Naive thymus-derived CD8-positive, alpha-beta T cell (primary cell): ENCODE measurements at regions not wholly inside any gene's neighbourhood (a gene's known extent, or its start where the extent isn't known, plus 50 kb on each side); places are given as distances from the start of the nearest gene placed in this dataset.

Experiments used
- ATAC-seq, 2 donors: fragments of 150-1000 bp; cut with Tn5 transposase in 1 of 2; sonication (Bioruptor Pico), chemical (Tn5 transposase) in 1 of 2; 1 replicate in 1 of 2; 2 replicates in 1 of 2; pipeline ENCODE4 v1.10.0; 2021; ENCODE audit warnings: mild to moderate bottlenecking in 2 of 2, moderate library complexity in 2 of 2
- POLR2A ChIA-PET: fragments of 350-600 bp; sonication (Branson Sonifier 250); formaldehyde crosslinking; loops from one replicate; lab custom pipeline; 2021; ENCODE audit warnings: antibody characterized with exemption; lab: Charles Lee
- DNase-seq, 10 donors: peaks; one replicate each; pipeline versions ENCODE4 v3.0.0 to v3.0.0-alpha.2; 2020 to 2022
- H3K27ac Mint-ChIP-seq, 10 donors: one replicate each; pipeline ENCODE4 v1.8.0; 2020 to 2022; ENCODE audit warnings: mild to moderate bottlenecking in 10 of 10, mixed read lengths in 10 of 10, moderate library complexity in 4 of 10, inconsistent platforms in 1 of 10
- H3K27me3 Mint-ChIP-seq, 5 donors: one replicate each; pipeline ENCODE4 v1.8.0; 2021 to 2022; ENCODE audit warnings: mixed read lengths in 5 of 5
- H3K36me3 Mint-ChIP-seq, 3 donors: one replicate each; pipeline ENCODE4 v1.8.0; 2020 to 2022; ENCODE audit warnings: mixed read lengths in 3 of 3, mild to moderate bottlenecking in 2 of 3, inconsistent platforms in 1 of 3
- H3K4me1 Mint-ChIP-seq, 4 donors: one replicate each; pipeline ENCODE4 v1.8.0; 2021 to 2022; ENCODE audit warnings: mixed read lengths in 4 of 4
- H3K4me3 Mint-ChIP-seq, 10 donors: one replicate each; pipeline ENCODE4 v1.8.0; 2020 to 2022; ENCODE audit warnings: mild to moderate bottlenecking in 10 of 10, mixed read lengths in 10 of 10, moderate library complexity in 6 of 10, inconsistent platforms in 1 of 10
- H3K9me3 Mint-ChIP-seq, 9 donors: one replicate each; pipeline ENCODE4 v1.8.0; 2020 to 2022; ENCODE audit warnings: mixed read lengths in 9 of 9, mild to moderate bottlenecking in 3 of 9, inconsistent platforms in 1 of 9, moderate library complexity in 1 of 9

DNA sequence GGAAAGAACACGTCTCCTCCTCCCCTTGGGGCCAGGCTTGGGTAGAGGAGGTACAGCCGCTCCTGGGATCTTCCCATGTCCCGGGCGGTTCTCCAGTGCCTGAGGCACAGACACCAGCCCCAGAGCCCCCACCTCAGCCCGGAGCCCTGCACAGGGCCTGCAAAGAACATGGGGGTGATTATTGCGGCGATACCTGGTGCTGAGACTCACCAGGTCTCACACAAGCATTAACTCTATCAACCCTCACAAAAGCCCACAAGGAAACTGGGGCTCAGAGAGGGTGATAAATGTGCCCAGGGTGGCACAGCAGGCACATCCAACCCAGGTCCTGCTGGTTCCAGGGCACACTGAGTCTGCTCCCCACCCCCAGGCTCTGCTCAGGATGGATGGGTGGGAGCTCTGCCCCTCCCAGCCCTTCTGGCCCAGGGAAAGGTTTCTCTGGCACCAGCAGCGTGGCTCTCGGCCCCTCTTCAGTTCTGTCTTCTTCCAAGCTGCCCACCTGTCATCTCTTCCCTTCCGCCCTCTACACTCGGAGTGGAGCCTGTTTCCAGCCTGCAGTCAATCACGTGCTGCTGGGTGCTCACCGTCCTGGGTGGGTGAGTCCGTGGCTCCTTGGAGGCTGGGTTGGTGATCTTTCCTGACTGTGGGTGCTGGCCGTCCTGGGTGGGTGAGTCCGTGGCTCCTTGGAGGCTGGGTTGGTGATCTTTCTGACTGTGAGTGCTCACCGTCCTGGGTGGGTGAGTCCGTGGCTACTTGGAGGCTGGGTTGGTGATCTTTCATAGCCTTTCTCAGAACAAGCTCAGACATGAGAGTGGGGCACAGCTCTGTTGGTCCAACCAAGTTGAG lies 53.6 kb upstream of the AJAP1 start:
- H3K9me3 Mint-ChIP-seq: no peaks in the 10 kb centered on the region
- no peaks in the 10 kb centered on the region for H3K36me3 Mint-ChIP-seq
- no peak overlapping the region for H3K4me3 Mint-ChIP-seq
- H3K4me1 Mint-ChIP-seq: peaks cover 0 to 4% (median 0%) of the 10 kb centered on the region in 4 donors
- ATAC-seq (no peak), DNase-seq (no peak)
- peaks cover 10 to 38% (median 22%) of the 10 kb centered on the region in 5 donors for H3K27me3 Mint-ChIP-seq
- POLR2A ChIA-PET: no interaction called here
- H3K27ac Mint-ChIP-seq: no peak overlapping the region

DNA sequence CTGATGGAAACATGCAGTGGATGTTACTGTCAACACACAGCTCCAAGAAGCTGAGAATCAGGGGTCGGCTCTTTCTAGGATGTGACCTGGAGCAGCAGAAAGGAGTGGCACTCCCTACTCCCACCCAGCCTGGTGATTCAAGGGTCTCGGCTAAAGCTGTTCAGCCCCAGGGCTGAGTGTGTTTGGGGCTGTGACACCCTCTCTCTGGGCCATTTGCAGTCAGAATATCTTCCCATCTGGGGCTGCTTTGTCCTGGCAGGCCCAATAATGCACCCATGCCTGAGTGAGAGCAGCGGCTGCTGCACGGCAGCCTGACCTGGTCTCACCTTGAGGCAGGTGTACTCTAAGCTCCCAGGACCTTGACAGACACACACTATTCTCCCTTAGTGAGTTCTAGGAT lies 52.5 kb upstream of the AJAP1 start:
- Mint-ChIP-seq H3K36me3 (no peaks in the 10 kb centered on the region), H3K27ac (no peak overlapping the region), H3K4me1 (peaks cover 0 to 10% (median 0%) of the 10 kb centered on the region in 4 donors), H3K9me3 (no peaks in the 10 kb centered on the region), H3K4me3 (no peak overlapping the region), H3K27me3 (peaks cover 15 to 49% (median 32%) of the 10 kb centered on the region in 5 donors)
- DNase-seq: no peak
- POLR2A ChIA-PET: no interaction called here
- no peak for ATAC-seq

DNA sequence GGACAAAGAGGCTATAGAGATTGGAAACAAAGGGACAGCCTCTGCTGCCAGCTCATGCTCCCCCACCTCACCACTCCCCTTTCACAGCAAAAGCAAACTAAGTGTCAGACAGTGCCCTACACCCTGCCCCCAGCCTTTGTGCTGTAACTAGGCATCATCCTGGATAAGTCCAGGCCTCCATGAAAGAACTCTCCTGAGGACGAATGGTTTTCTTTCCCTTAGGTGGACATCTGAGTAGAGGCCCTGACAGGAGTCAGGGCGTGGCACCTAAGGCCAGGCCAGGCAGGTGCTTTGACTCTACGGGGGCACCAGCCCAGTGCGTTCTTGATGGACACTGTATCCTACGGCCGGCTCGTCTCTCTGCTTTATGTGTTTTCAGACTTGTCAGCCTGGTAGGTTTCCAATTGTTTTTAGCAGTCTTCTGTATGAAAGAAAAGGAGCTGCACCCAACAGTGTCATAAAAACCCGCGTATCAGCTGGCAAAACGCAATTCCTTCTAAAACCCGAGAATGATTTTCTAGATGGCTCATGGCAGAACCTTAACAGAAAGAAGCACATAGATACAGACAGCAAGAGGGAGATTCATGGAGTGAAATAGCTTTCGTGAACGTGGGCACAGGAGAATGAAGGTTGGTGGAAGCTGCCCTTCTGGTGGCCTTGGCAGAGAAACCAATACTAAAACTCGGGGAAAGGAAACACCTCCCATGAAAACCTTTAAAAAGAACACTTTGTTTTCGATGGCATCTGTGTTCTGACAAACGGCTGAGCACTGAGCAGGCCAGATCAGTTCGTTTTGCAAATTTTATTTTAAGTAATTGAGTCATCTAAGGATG lies 51.7 kb upstream of the AJAP1 start:
- Mint-ChIP-seq H3K9me3 (no peaks in the 10 kb centered on the region), H3K27ac (no peak overlapping the region), H3K27me3 (peaks cover 15 to 55% (median 37%) of the 10 kb centered on the region in 5 donors), H3K36me3 (no peaks in the 10 kb centered on the region), H3K4me3 (no peak overlapping the region), H3K4me1 (peaks cover 0 to 10% (median 0%) of the 10 kb centered on the region in 4 donors)
- DNase-seq: no peak
- ATAC-seq: no peak
- POLR2A ChIA-PET: no interaction called here

DNA sequence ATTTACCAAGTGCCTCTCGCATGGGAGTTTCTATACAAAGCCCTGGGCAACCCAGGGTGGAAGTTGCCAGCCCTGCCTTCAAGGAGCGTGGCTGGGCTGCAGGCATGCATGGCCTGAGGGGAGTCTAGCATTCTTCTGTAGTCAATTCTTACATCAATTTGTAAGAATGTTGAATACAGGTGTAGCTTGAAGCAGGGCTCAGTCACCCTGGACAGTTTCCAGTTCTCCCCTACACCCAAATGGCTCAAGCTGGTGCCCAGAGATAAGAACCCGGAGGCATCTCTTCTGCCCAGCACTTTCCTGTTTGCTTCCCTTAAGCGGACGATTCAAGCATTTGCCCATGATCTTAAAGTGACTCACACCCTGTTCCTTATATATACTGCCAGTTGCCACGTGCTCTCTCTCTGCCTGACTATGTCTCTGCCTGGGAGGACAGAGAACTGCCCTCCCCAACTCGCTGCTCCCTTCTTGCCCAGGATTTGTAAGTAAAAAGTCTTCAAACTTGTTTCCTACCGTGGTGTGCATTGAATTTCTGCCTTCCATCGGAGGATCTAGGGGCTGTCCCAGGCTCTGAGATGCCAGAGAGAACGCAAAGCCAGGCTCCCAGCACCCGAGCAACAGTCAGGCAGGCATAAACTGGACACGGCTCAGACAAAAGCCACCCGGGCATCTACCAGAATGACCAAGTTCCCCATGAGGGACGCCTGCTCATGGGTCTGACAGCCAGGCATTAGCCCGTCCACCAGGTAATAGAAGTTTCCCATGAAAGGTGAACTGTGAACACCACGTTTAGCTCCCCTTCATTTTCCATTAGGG lies 50.9 kb upstream of the AJAP1 start:
- peaks cover 0 to 9% (median 0%) of the 10 kb centered on the region in 4 donors for H3K4me1 Mint-ChIP-seq
- H3K27me3 Mint-ChIP-seq: peaks cover 15 to 64% (median 44%) of the 10 kb centered on the region in 5 donors

More for the DNA sequence above, 50.9 kb upstream of the AJAP1 start:
- POLR2A ChIA-PET: no interaction called here
- Mint-ChIP-seq H3K36me3 (no peaks in the 10 kb centered on the region), H3K4me3 (no peak overlapping the region), H3K27ac (no peak overlapping the region), H3K9me3 (peaks cover 0 to 4% (median 1%) of the 10 kb centered on the region in 9 donors)
- no peak for DNase-seq
- no peak for ATAC-seq
